HepG2 (cell line): ENCODE measurements at regions not wholly inside any gene's neighbourhood (a gene's known extent, or its start where the extent isn't known, plus 50 kb on each side); places are given as distances from the start of the nearest gene placed in this dataset.

ENCODE experiments used
- ATAC-seq: fragments of 200-7000 bp; cut with Tn5 transposase; 3 replicates; pipeline ENCODE4 v1.9.1; 2020; ENCODE audit warnings: mild to moderate bottlenecking, moderate library complexity
- BruUV-seq: library from RNA; stranded (reverse); fragments of 400-500 nt; replicated peaks from 2 replicates; lab custom pipeline; 2021; lab: Mats Ljungman, UMichigan
- CTCF ChIA-PET: fragments of 300-600 bp; formaldehyde crosslinking; extraction: SDS; loops from one replicate; lab custom pipeline; 2021; ENCODE audit warnings: low total read pairs, inconsistent platforms, low intra/inter-chr PET ratio; lab: Yijun Ruan, JAX
- POLR2A ChIA-PET: fragments of 350-600 bp; sonication (Branson Sonifier 250); formaldehyde crosslinking; loops from one replicate; lab custom pipeline; 2020; ENCODE audit warnings: antibody characterized with exemption, inconsistent platforms; lab: Yijun Ruan, JAX
- DNase-seq: peaks from one replicate; pipeline ENCODE4 v3.0.0-alpha.2; 2015; ENCODE audit warnings: low spot score
- FAIRE-seq: peaks from 3 replicates; lab custom pipeline; 2011; peaks lifted over from hg19 to GRCh38; lab: Jason Lieb, UNC
- H2AFZ ChIP-seq: one replicate; pipeline ENCODE4 v1.6.1; 2011; ENCODE audit warnings: low read length, inconsistent platforms
- H3K27ac ChIP-seq: fragments of 300-600 bp; 3 replicates; pipeline ENCODE4 v1.8.0; 2011; ENCODE audit warnings: mixed run types, mild to moderate bottlenecking, mixed read lengths, low read length, inconsistent platforms; ENCODE audit not compliant: insufficient read depth; ENCODE audit errors: extremely low read length
- H3K27me3 ChIP-seq, 2 experiments: fragments of 200-600 bp in 1 of 2; 2 replicates in 1 of 2; 3 replicates in 1 of 2; pipeline versions ENCODE4 v1.6.0 to v1.8.0; 2011; ENCODE audit warnings: low read length in 2 of 2, mild to moderate bottlenecking in 2 of 2, moderate library complexity in 2 of 2, inconsistent platforms in 1 of 2; ENCODE audit not compliant: insufficient read depth in 2 of 2, control insufficient read depth in 1 of 2
- H3K36me3 ChIP-seq, 2 experiments: fragments of 200-600 bp in 1 of 2; replicated peaks in 1 of 2; 2 replicates in 1 of 2; 3 replicates in 1 of 2; pipeline versions ENCODE4 v1.5.1 to v1.8.0; 2011; ENCODE audit warnings: low read length in 2 of 2, inconsistent platforms in 1 of 2; ENCODE audit not compliant: insufficient read depth in 2 of 2, control insufficient read depth in 1 of 2
- H3K4me1 ChIP-seq: 2 replicates; pipeline ENCODE4 v1.5.1; 2012; ENCODE audit warnings: low read length, inconsistent platforms; ENCODE audit not compliant: insufficient read depth
- H3K4me2 ChIP-seq: 2 replicates; pipeline ENCODE4 v1.6.0; 2011; ENCODE audit warnings: low read depth, low read length, inconsistent platforms
- H3K4me3 ChIP-seq, 3 experiments: fragments of 200-600 bp in 1 of 3; sonication (generic), shearing (Covaris generic) in 1 of 3; replicated peaks in 1 of 3; 2 replicates each; pipeline ENCODE4 v1.5.1; 2011 to 2016; ENCODE audit warnings: low read length in 3 of 3, inconsistent platforms in 2 of 3, low read depth in 2 of 3, mild to moderate bottlenecking in 2 of 3, control low read depth in 1 of 3, mixed read lengths in 1 of 3; ENCODE audit not compliant: insufficient read depth in 1 of 3
- H3K79me2 ChIP-seq: one replicate; pipeline ENCODE4 v1.6.1; 2011; ENCODE audit warnings: low read length, inconsistent platforms; ENCODE audit not compliant: insufficient read depth
- H3K9ac ChIP-seq: 2 replicates; pipeline ENCODE4 v1.6.0; 2011; ENCODE audit warnings: mild to moderate bottlenecking, low read depth, low read length, inconsistent platforms; ENCODE audit not compliant: insufficient read depth
- H3K9me3 ChIP-seq: 2 replicates; pipeline ENCODE4 v1.5.1; 2012; ENCODE audit warnings: mild to moderate bottlenecking, low read length
- H4K20me1 ChIP-seq: 2 replicates; pipeline ENCODE4 v1.6.0; 2011; ENCODE audit warnings: inconsistent platforms, mild to moderate bottlenecking, low read length, moderate library complexity; ENCODE audit not compliant: insufficient read depth
- NFATC3 ChIP-seq: sonication (generic); formaldehyde crosslinking; IDR thresholded peaks from 2 replicates; pipeline ENCODE4 v1.5.1; 2020; ENCODE audit warnings: mild to moderate bottlenecking, missing genetic modification reagents
- NR2C2 ChIP-seq: sonication (generic); formaldehyde crosslinking; IDR thresholded peaks from 2 replicates; pipeline ENCODE4 v1.4.0; 2020; ENCODE audit warnings: missing genetic modification reagents, mild to moderate bottlenecking, moderate library complexity, borderline replicate concordance
- ZNF567 ChIP-seq: sonication (generic); formaldehyde crosslinking; IDR thresholded peaks from 2 replicates; pipeline ENCODE4 v1.8.1; 2023; ENCODE audit warnings: mild to moderate bottlenecking, missing genetic modification reagents, borderline replicate concordance
- ZNF839 ChIP-seq: sonication (generic); formaldehyde crosslinking; IDR thresholded peaks from 2 replicates; pipeline ENCODE4 v1.4.0; 2020; ENCODE audit warnings: missing genetic modification reagents, mild to moderate bottlenecking, borderline replicate concordance
- ZNF841 ChIP-seq: sonication (generic); formaldehyde crosslinking; IDR thresholded peaks from 2 replicates; pipeline ENCODE4 v1.8.1; 2023; ENCODE audit warnings: missing genetic modification reagents, borderline replicate concordance
- WGBS: methylation state at CpG from one replicate; pipeline ENCODE4 v1.1.6; 2017; ENCODE audit warnings: low lambda C conversion rate; 5-methylcytosine and 5-hydroxymethylcytosine counted together
- in situ Hi-C: cut with HindIII; loops from 2 replicates; pipeline ENCODE4 v1.10.0; 2017; ENCODE audit warnings: low pct_unique_long_range_greater_than_20kb; ENCODE audit not compliant: extremely low pct_ligation_motif_present
- intact Hi-C: fragments of 100-400 bp; cut with micrococcal nuclease; formaldehyde crosslinking; loops from one replicate; pipeline ENCODE4 v1.10.0; 2022; ENCODE audit not compliant: unreplicated experiment
- TF ChIP-seq, protein P1 (sequence below): sonication (generic); formaldehyde crosslinking; IDR thresholded peaks from 2 replicates; pipeline ENCODE4 v1.8.1; 2023; ENCODE audit warnings: missing genetic modification reagents, mild to moderate bottlenecking, borderline replicate concordance
- TF ChIP-seq, protein P2 (sequence below): IDR thresholded peaks from 2 replicates; pipeline ENCODE4 v1.6.1; 2016; ENCODE audit warnings: low read depth, borderline replicate concordance
- TF ChIP-seq, protein P3 (sequence below): IDR thresholded peaks from 2 replicates; pipeline ENCODE4 v1.6.1; 2016; ENCODE audit warnings: missing compliant biosample characterization, missing genetic modification reagents, borderline replicate concordance
- TF ChIP-seq, protein P4 (sequence below): sonication (generic); formaldehyde crosslinking; conservative IDR thresholded peaks from 2 replicates; pipeline ENCODE4 v1.8.0; 2022; ENCODE audit warnings: missing genetic modification reagents

DNA sequence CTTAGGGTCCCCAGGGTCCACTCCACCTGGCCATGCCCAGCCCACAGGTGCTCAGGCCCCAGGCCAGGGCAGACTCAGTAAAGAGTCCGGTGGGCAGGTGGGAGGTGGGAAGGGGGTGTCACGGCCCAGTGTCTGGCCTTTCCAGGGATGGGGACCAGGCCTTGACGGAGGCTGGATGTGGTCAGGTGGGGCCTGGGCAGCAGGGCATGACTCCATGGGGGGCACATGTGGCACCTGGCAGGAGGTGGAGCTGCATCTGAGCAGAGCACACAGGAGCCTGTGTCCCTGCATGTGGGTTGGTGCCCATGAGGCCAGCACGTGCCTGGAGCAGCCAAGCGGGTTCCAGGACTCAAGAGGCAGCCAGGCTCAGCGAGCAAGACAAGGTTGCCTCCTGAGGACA lies 132.9 kb downstream of the FAM53A start (continued):
- TF ChIP-seq, protein P1, sequence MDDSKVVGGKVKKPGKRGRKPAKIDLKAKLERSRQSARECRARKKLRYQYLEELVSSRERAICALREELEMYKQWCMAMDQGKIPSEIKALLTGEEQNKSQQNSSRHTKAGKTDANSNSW: no peak
- TF ChIP-seq, protein P2, sequence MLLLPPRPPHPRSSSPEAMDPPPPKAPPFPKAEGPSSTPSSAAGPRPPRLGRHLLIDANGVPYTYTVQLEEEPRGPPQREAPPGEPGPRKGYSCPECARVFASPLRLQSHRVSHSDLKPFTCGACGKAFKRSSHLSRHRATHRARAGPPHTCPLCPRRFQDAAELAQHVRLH (CRISPR knock-in tag): no peak
- no peak for TF ChIP-seq ZNF839 (CRISPR knock-in tag)

DNA sequence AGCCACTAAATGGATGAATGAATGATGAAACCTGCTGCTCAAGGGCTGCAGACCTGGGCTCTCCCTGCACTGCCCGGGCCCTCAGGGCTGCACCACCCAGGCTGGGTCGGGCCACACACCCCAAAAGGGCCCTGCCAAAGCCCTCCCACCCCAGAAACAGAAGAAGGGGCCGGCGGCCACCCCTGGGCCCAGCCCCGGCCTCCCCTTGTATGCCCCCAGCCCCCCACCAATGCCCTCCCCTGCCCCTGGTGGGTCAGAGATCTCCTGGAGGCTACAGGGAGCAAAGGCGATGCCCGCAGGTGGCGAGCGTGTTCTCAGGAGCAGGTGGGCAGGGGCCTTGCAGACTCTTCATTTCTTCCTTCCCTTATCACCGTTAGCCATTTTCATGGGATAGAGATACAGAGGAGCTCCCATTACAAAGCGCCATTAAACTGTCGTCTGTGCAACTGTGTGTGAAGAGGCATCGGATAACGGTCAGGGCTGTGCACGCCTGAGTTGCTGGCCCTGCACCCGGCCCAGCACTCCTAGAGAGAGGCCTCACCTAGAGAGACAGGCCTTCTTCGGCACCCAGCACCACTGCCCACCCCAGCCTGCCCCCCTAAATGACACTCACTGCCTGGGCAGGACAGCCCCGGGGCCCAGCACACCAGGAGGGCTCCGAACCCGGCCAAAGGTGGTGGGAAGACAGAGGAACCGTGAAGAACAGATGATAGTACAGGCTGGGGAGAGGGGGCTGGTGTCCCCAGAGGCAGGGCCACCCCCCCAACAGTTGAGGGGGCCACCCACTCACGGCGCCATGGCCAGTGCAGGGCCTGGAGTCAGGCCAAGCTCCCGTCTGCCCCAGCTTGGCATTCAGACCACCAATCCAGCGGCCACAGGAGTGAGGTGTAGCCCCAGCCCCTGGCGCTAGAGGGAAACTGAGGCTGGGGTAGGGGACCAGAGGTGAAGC lies 133.7 kb downstream of the FAM53A start:
- intact Hi-C loops (no loop called here), in situ Hi-C loops (no loop called here)
- no peak overlapping the region for H3K27ac ChIP-seq
- H4K20me1 ChIP-seq: no peaks in the 10 kb centered on the region
- TF ChIP-seq NR2C2 (CRISPR knock-in tag): no peak
- TF ChIP-seq ZNF841 (CRISPR knock-in tag): no peak
- TF ChIP-seq, protein P3, sequence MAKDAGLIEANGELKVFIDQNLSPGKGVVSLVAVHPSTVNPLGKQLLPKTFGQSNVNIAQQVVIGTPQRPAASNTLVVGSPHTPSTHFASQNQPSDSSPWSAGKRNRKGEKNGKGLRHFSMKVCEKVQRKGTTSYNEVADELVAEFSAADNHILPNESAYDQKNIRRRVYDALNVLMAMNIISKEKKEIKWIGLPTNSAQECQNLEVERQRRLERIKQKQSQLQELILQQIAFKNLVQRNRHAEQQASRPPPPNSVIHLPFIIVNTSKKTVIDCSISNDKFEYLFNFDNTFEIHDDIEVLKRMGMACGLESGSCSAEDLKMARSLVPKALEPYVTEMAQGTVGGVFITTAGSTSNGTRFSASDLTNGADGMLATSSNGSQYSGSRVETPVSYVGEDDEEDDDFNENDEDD: no peak
- TF ChIP-seq, protein P4, sequence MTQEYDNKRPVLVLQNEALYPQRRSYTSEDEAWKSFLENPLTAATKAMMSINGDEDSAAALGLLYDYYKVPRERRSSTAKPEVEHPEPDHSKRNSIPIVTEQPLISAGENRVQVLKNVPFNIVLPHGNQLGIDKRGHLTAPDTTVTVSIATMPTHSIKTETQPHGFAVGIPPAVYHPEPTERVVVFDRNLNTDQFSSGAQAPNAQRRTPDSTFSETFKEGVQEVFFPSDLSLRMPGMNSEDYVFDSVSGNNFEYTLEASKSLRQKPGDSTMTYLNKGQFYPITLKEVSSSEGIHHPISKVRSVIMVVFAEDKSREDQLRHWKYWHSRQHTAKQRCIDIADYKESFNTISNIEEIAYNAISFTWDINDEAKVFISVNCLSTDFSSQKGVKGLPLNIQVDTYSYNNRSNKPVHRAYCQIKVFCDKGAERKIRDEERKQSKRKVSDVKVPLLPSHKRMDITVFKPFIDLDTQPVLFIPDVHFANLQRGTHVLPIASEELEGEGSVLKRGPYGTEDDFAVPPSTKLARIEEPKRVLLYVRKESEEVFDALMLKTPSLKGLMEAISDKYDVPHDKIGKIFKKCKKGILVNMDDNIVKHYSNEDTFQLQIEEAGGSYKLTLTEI (CRISPR knock-in tag): no peak
- TF ChIP-seq ZNF567 (CRISPR knock-in tag): no peak
- no peak for TF ChIP-seq NFATC3
- H2AFZ ChIP-seq: no peak overlapping the region
- no peak for FAIRE-seq
- DNase-seq: no peak
- WGBS: 40% methylated on average over 13 of the region's 26 CpGs
- no peak overlapping the region for H3K9ac ChIP-seq
- H3K79me2 ChIP-seq: no peaks in the 10 kb centered on the region
- H3K27me3 ChIP-seq: peaks cover 12 to 56% of the 10 kb centered on the region in 2 experiments; a peak in 4 of 5 replicates
- ChIA-PET POLR2A (no interaction called here), CTCF (no interaction called here)
- BruUV-seq: no TSS peak
- ATAC-seq: no peak; the same call in 2 of the 3 replicates
- H3K36me3 ChIP-seq: no peaks in the 10 kb centered on the region
- no peaks in the 10 kb centered on the region for H3K4me1 ChIP-seq
- H3K4me3 ChIP-seq: no peak overlapping the region
- H3K4me2 ChIP-seq: no peak overlapping the region
- H3K9me3 ChIP-seq: no peaks in the 10 kb centered on the region
